ENCODE measurements at regions not wholly inside any gene's neighbourhood (a gene's known extent, or its start where the extent isn't known, plus 50 kb on each side); places are given as distances from the start of the nearest gene placed in this dataset.
A peak's percentile ranks its signal among the peaks of the same experiment; 100 is the strongest.

DNA sequence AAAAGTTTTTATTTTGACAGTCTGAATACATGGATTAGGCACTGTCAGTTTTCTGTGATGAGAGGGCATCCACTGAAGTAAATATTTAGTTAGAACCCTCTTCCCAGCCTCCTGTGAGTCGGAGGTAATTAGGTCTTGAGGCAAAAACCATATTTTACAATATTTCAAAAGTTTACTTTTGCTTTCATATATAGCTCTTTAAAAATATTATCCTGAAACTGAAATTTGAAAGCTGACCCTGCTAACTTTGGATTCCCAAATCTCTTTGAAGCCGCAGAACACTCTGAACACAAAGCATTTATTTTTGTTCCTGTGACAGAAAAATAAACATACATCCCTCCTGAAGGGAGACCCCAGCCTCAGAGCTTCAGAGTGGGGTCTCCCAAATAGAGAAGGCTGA, 317.4 kb downstream of the KIF20B start:
- intact Hi-C loops (cut with micrococcal nuclease), result no loop called here
- POLR2A ChIA-PET (ENCODE audit: unreplicated experiment), result interaction anchor here (0.6 kb wide), 1 partner anchor 37 kb away, joined by 3 read pairs; no protein-coding TSS in a partner anchor
- BruUV-seq (replicated peaks), result no TSS peak
- CTCF ChIA-PET, result no interaction called here
- Histone ChIP-seq H3K4me2 (ENCODE audit: low read length) (no peak overlapping the region), H3K9me2 (replicated peaks; ENCODE audit: low read length) (no peaks in the 10 kb centered on the region), H3K36me3 (ENCODE audit: low read depth, low read length) (no peaks in the 10 kb centered on the region), H3K4me1 (ENCODE audit: insufficient read depth, low read length) (no peaks in the 10 kb centered on the region), H3K27me3 (ENCODE audit: low read length) (no peaks in the 10 kb centered on the region), H3K4me3 (ENCODE audit: low read length) (no peak overlapping the region), H4K20me1 (ENCODE audit: low read length) (no peaks in the 10 kb centered on the region), H3K79me2 (ENCODE audit: low read length) (no peaks in the 10 kb centered on the region), H3K27ac (ENCODE audit: low read length) (no peak overlapping the region), H3F3A (ENCODE audit: low read length, unreplicated experiment) (no peaks in the 10 kb centered on the region), H2AFZ (ENCODE audit: low read length) (no peak overlapping the region), H3K9me3 (ENCODE audit: low read length) (no peaks in the 10 kb centered on the region), H3K9ac (ENCODE audit: low read length) (no peak overlapping the region)
- ATAC-seq (no peak), DNase-seq (no peak)
- TF ChIP-seq EZH2phosphoT487 (IDR thresholded peaks at IDR 0.05; ENCODE audit: borderline replicate concordance, low read length), result no peak

DNA sequence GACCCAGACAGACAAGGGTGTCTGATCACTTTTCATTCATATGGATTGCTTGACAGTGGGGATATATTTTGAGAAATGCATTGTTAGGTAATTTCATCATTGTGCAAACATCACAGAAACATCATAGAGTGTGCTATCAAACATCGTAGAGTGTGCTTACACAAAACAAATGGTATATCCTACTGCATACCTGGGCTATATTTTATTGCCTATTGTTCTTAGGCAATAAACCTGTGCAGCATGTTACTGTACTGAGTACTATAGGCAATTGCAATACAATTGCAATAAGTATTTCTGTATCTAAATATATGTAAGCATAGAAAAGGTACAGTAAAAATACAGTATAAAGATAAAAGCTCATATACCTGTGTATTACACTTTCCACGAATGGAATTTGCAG, 319.1 kb downstream of the KIF20B start:
- POLR2A ChIA-PET (ENCODE audit: unreplicated experiment), result interaction anchor here (0.6 kb wide), 1 partner anchor 537 kb away, joined by 3 read pairs; no protein-coding TSS in a partner anchor
- BruUV-seq (replicated peaks), result no TSS peak
- H3K9ac ChIP-seq (ENCODE audit: low read length), result no peak overlapping the region

DNA sequence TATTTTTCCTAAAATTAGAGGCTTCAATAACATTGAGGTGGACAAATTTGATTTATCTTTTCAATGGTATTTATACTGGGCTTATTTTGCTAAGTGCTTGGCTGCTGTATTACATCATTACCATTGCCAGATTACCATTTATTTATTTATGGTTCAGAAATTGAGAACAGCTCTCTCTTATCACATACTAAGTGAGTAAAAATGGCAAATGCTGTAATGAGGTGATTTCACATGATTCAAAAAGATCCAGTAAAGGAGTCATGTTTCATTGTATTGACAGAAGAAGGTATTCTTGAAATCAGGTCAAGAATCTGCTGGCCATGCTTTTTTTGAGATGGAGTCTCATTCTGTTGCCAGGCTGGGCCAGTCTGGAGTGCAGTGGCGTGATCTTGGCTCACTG, 322.6 kb downstream of the KIF20B start:
- Histone ChIP-seq H3K4me2 (ENCODE audit: low read length) (no peak overlapping the region), H3K27me3 (ENCODE audit: low read length) (no peaks in the 10 kb centered on the region), H3K36me3 (ENCODE audit: low read depth, low read length) (no peaks in the 10 kb centered on the region), H2AFZ (ENCODE audit: low read length) (no peak overlapping the region), H3K9me3 (ENCODE audit: low read length) (no peaks in the 10 kb centered on the region), H3K9me2 (replicated peaks; ENCODE audit: low read length) (no peaks in the 10 kb centered on the region), H3F3A (ENCODE audit: low read length, unreplicated experiment) (no peaks in the 10 kb centered on the region), H3K4me3 (ENCODE audit: low read length) (no peak overlapping the region), H3K27ac (ENCODE audit: low read length) (no peak overlapping the region), H3K9ac (ENCODE audit: low read length) (no peak overlapping the region), H4K20me1 (ENCODE audit: low read length) (no peaks in the 10 kb centered on the region), H3K79me2 (ENCODE audit: low read length) (no peaks in the 10 kb centered on the region), H3K4me1 (ENCODE audit: insufficient read depth, low read length) (no peaks in the 10 kb centered on the region)
- CTCF ChIA-PET, result no interaction called here
- TF ChIP-seq EZH2phosphoT487 (IDR thresholded peaks at IDR 0.05; ENCODE audit: borderline replicate concordance, low read length), result no peak
- TF ChIP-seq EZH2 (IDR thresholded peaks at IDR 0.05; ENCODE audit: low read length, unreplicated experiment), result no peak
- TF ChIP-seq, protein P1, sequence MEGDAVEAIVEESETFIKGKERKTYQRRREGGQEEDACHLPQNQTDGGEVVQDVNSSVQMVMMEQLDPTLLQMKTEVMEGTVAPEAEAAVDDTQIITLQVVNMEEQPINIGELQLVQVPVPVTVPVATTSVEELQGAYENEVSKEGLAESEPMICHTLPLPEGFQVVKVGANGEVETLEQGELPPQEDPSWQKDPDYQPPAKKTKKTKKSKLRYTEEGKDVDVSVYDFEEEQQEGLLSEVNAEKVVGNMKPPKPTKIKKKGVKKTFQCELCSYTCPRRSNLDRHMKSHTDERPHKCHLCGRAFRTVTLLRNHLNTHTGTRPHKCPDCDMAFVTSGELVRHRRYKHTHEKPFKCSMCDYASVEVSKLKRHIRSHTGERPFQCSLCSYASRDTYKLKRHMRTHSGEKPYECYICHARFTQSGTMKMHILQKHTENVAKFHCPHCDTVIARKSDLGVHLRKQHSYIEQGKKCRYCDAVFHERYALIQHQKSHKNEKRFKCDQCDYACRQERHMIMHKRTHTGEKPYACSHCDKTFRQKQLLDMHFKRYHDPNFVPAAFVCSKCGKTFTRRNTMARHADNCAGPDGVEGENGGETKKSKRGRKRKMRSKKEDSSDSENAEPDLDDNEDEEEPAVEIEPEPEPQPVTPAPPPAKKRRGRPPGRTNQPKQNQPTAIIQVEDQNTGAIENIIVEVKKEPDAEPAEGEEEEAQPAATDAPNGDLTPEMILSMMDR (conservative IDR thresholded peaks at IDR 0.05; ENCODE audit: low read depth, low read length), result no peak
- no TSS peak for BruUV-seq (replicated peaks)
- DNase-seq (peak; percentile 8), ATAC-seq (no peak)
- intact Hi-C loops (cut with micrococcal nuclease), result no loop called here
- POLR2A ChIA-PET (ENCODE audit: unreplicated experiment), result no interaction called here

More for the DNA sequence above, 319.1 kb downstream of the KIF20B start:
- Histone ChIP-seq H4K20me1 (ENCODE audit: low read length) (no peaks in the 10 kb centered on the region), H3K4me1 (ENCODE audit: insufficient read depth, low read length) (no peaks in the 10 kb centered on the region), H2AFZ (ENCODE audit: low read length) (no peak overlapping the region), H3K27ac (ENCODE audit: low read length) (no peak overlapping the region), H3K27me3 (ENCODE audit: low read length) (no peaks in the 10 kb centered on the region), H3K79me2 (ENCODE audit: low read length) (no peaks in the 10 kb centered on the region), H3K4me2 (ENCODE audit: low read length) (no peak overlapping the region), H3K9me3 (ENCODE audit: low read length) (no peaks in the 10 kb centered on the region), H3K36me3 (ENCODE audit: low read depth, low read length) (no peaks in the 10 kb centered on the region), H3F3A (ENCODE audit: low read length, unreplicated experiment) (no peaks in the 10 kb centered on the region), H3K4me3 (ENCODE audit: low read length) (no peak overlapping the region), H3K9me2 (replicated peaks; ENCODE audit: low read length) (no peaks in the 10 kb centered on the region)
- no peak for TF ChIP-seq EZH2 (IDR thresholded peaks at IDR 0.05; ENCODE audit: low read length, unreplicated experiment)
- TF ChIP-seq, protein P1 (conservative IDR thresholded peaks at IDR 0.05; ENCODE audit: low read depth, low read length), result no peak
- TF ChIP-seq EZH2phosphoT487 (IDR thresholded peaks at IDR 0.05; ENCODE audit: borderline replicate concordance, low read length), result no peak
- CTCF ChIA-PET, result no interaction called here
- DNase-seq, result peak; percentile 33
- ATAC-seq, result peak; percentile 63; the same call in 1 of the 2 replicates
- intact Hi-C loops (cut with micrococcal nuclease), result no loop called here
